ENCODE measurements at regions not wholly inside any gene's neighbourhood (a gene's known extent, or its start where the extent isn't known, plus 50 kb on each side); places are given as distances from the start of the nearest gene placed in this dataset.

DNA sequence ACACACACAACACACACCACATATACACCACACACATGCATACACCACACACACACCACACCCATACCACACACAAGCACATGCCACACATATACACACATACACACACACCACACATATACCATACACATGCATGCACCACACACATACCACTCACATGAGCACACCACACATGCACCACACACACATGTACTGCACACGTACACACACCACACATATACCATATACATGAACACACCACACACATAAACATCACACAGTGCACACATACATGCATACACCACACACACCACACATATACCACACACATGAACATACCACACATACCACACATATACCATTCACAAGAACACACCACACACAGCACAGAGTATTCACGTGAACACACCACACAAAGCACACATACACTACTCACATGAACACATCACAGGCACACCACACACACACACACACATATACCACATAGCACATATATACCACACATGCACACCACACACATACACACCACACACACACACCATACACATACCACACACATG is 219.9 kb upstream of the RAB6C start:
- dilution Hi-C loops (cut with MboI; ENCODE audit: extremely low pct_ligation_motif_present, low sequenced_read_pairs) = no loop called here
- Histone ChIP-seq H3K36me3 (ENCODE audit: control insufficient read depth in 2 of 2, extremely low read depth in 1 of 2, insufficient read depth in 2 of 2, low read length in 2 of 2) (no peaks in the 10 kb centered on the region), H3K27ac (ENCODE audit: control insufficient read depth, insufficient read depth, low read length) (no peak overlapping the region), H3K4me3 (ENCODE audit: control insufficient read depth in 2 of 3, extremely low read depth in 1 of 3, insufficient read depth in 2 of 3, low read depth in 1 of 3, low read length in 3 of 3) (no peak overlapping the region), H3K9me3 (ENCODE audit: control insufficient read depth, low read depth, low read length) (no peaks in the 10 kb centered on the region), H3K79me2 (ENCODE audit: control insufficient read depth, insufficient read depth, low read length) (no peaks in the 10 kb centered on the region), H3K27me3 (ENCODE audit: control insufficient read depth, extremely low read depth, insufficient read depth, low read length) (no peaks in the 10 kb centered on the region), H4K20me1 (ENCODE audit: control insufficient read depth, extremely low read depth, insufficient read depth, low read length) (no peaks in the 10 kb centered on the region), H3K4me2 (ENCODE audit: control insufficient read depth, extremely low read depth, insufficient read depth, low read depth, low read length) (no peak overlapping the region), H3K9ac (ENCODE audit: control insufficient read depth, extremely low read depth, insufficient read depth, low read length) (no peak overlapping the region), H3K9me1 (ENCODE audit: control insufficient read depth, extremely low read depth, insufficient read depth, low read length) (no peaks in the 10 kb centered on the region), H3K4me1 (ENCODE audit: control insufficient read depth, extremely low read depth, insufficient read depth, low read length) (no peaks in the 10 kb centered on the region), H2AFZ (ENCODE audit: control insufficient read depth, low read length) (no peak overlapping the region)
- FAIRE-seq = no peak
- no peak for TF ChIP-seq EZH2 (IDR thresholded peaks at IDR 0.05; ENCODE audit: low read length)
- TF ChIP-seq, protein P1, sequence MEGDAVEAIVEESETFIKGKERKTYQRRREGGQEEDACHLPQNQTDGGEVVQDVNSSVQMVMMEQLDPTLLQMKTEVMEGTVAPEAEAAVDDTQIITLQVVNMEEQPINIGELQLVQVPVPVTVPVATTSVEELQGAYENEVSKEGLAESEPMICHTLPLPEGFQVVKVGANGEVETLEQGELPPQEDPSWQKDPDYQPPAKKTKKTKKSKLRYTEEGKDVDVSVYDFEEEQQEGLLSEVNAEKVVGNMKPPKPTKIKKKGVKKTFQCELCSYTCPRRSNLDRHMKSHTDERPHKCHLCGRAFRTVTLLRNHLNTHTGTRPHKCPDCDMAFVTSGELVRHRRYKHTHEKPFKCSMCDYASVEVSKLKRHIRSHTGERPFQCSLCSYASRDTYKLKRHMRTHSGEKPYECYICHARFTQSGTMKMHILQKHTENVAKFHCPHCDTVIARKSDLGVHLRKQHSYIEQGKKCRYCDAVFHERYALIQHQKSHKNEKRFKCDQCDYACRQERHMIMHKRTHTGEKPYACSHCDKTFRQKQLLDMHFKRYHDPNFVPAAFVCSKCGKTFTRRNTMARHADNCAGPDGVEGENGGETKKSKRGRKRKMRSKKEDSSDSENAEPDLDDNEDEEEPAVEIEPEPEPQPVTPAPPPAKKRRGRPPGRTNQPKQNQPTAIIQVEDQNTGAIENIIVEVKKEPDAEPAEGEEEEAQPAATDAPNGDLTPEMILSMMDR (optimal IDR thresholded peaks at IDR 0.05 in 1 of 3, IDR thresholded peaks at IDR 0.05 in 1 of 3, conservative IDR thresholded peaks at IDR 0.05 in 1 of 3; ENCODE audit: extremely low read depth in 1 of 3, insufficient read depth in 2 of 3, low read length in 3 of 3) = no peak
- no peak for DNase-seq (ENCODE audit: low read depth, low spot score)

DNA sequence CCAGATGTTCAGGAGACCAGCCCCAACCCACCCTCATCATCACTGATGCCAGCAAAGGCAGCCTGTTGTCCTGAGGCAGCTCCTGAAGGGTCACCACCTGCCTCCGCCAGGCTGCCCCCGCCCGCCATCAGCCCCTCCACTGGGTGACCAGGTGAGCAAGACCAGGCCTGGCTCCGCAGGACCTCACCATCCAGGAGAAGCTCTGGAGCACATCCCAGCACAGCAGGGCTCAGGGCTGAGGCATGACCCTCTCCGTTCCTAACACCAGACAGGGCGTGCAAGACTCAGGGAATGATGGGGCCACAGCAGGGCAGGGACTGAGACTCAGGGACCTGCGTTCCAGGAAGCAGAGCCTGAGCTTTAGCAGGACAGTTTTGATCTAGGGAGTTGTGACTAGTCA is 218.8 kb upstream of the RAB6C start:
- Histone ChIP-seq H3K4me3 (ENCODE audit: control insufficient read depth in 2 of 3, extremely low read depth in 1 of 3, insufficient read depth in 2 of 3, low read depth in 1 of 3, low read length in 3 of 3) (no peak overlapping the region), H3K9ac (ENCODE audit: control insufficient read depth, extremely low read depth, insufficient read depth, low read length) (no peak overlapping the region), H3K9me3 (ENCODE audit: control insufficient read depth, low read depth, low read length) (no peaks in the 10 kb centered on the region), H4K20me1 (ENCODE audit: control insufficient read depth, extremely low read depth, insufficient read depth, low read length) (no peaks in the 10 kb centered on the region), H3K4me2 (ENCODE audit: control insufficient read depth, extremely low read depth, insufficient read depth, low read depth, low read length) (no peak overlapping the region), H3K79me2 (ENCODE audit: control insufficient read depth, insufficient read depth, low read length) (no peaks in the 10 kb centered on the region), H3K4me1 (ENCODE audit: control insufficient read depth, extremely low read depth, insufficient read depth, low read length) (no peaks in the 10 kb centered on the region), H2AFZ (ENCODE audit: control insufficient read depth, low read length) (no peak overlapping the region), H3K9me1 (ENCODE audit: control insufficient read depth, extremely low read depth, insufficient read depth, low read length) (no peaks in the 10 kb centered on the region), H3K27ac (ENCODE audit: control insufficient read depth, insufficient read depth, low read length) (no peak overlapping the region), H3K36me3 (ENCODE audit: control insufficient read depth in 2 of 2, extremely low read depth in 1 of 2, insufficient read depth in 2 of 2, low read length in 2 of 2) (no peaks in the 10 kb centered on the region), H3K27me3 (ENCODE audit: control insufficient read depth, extremely low read depth, insufficient read depth, low read length) (no peaks in the 10 kb centered on the region)
- no peak for FAIRE-seq
- dilution Hi-C loops (cut with MboI; ENCODE audit: extremely low pct_ligation_motif_present, low sequenced_read_pairs) = no loop called here
- no peak for TF ChIP-seq EZH2 (IDR thresholded peaks at IDR 0.05; ENCODE audit: low read length)
- TF ChIP-seq, protein P1 (optimal IDR thresholded peaks at IDR 0.05 in 1 of 3, IDR thresholded peaks at IDR 0.05 in 1 of 3, conservative IDR thresholded peaks at IDR 0.05 in 1 of 3; ENCODE audit: extremely low read depth in 1 of 3, insufficient read depth in 2 of 3, low read length in 3 of 3) = no peak
- DNase-seq (ENCODE audit: low read depth, low spot score) = no peak
